ENCODE measurements at regions not wholly inside any gene's neighbourhood (a gene's known extent, or its start where the extent isn't known, plus 50 kb on each side); places are given as distances from the start of the nearest gene placed in this dataset.

DNA sequence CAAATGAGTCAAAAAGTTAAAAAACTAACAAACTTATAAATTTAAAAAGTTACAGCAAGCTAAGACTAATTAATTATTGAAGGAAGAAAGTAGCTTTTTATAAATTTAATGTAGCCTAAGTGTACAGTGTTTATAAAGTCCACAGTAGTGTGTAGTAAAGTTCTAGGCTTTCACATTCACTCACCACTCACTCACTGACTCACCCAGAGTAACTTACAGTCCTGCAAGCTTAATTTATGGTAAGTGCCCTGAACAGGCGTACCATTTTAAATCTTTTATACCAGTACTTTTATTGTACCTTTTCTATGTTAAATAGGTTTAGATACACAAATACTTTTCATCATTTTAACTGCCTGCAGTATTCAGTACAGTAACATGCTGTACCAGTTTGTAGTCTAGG lies 80.0 kb upstream of the C9orf72 start:
- no peaks in the 10 kb centered on the region for H3K9me3 ChIP-seq (ENCODE audit: control insufficient read depth, insufficient read depth, low read depth, low read length)
- TF ChIP-seq ZNF404 (tag by site-specific recombination; IDR thresholded peaks at IDR 0.05): no peak
- no peak for TF ChIP-seq ZFP3 (tag by site-specific recombination; IDR thresholded peaks at IDR 0.05; ENCODE audit: low read depth)
- no peak for TF ChIP-seq ZNF292 (tag by site-specific recombination; IDR thresholded peaks at IDR 0.05; ENCODE audit: borderline replicate concordance, low read depth)
- no peak for TF ChIP-seq FEZF1 (tag by site-specific recombination; IDR thresholded peaks at IDR 0.05)
- TF ChIP-seq ZNF48 (tag by site-specific recombination; IDR thresholded peaks at IDR 0.05): no peak
- TF ChIP-seq ZNF658 (tag by site-specific recombination; IDR thresholded peaks at IDR 0.05): no peak
- TF ChIP-seq, protein P1, sequence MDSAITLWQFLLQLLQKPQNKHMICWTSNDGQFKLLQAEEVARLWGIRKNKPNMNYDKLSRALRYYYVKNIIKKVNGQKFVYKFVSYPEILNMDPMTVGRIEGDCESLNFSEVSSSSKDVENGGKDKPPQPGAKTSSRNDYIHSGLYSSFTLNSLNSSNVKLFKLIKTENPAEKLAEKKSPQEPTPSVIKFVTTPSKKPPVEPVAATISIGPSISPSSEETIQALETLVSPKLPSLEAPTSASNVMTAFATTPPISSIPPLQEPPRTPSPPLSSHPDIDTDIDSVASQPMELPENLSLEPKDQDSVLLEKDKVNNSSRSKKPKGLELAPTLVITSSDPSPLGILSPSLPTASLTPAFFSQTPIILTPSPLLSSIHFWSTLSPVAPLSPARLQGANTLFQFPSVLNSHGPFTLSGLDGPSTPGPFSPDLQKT (IDR thresholded peaks at IDR 0.05; ENCODE audit: borderline replicate concordance, low read depth, low read length): no peak
- TF ChIP-seq SCRT1 (tag by site-specific recombination; IDR thresholded peaks at IDR 0.05; ENCODE audit: borderline replicate concordance): no peak
- ChIA-PET CTCF (no interaction called here), POLR2A (no interaction called here)
- no peaks in the 10 kb centered on the region for H3K4me1 ChIP-seq (ENCODE audit: control insufficient read depth, insufficient read depth, low read length)
- H3K27ac ChIP-seq (ENCODE audit: extremely low read depth, low read depth, low read length): no peak overlapping the region
- no peak overlapping the region for H3K4me3 ChIP-seq (ENCODE audit: low read depth, low read length)
- H3K36me3 ChIP-seq (ENCODE audit: control insufficient read depth in 2 of 2, insufficient read depth in 1 of 2, low read length in 2 of 2): no peaks in the 10 kb centered on the region

DNA sequence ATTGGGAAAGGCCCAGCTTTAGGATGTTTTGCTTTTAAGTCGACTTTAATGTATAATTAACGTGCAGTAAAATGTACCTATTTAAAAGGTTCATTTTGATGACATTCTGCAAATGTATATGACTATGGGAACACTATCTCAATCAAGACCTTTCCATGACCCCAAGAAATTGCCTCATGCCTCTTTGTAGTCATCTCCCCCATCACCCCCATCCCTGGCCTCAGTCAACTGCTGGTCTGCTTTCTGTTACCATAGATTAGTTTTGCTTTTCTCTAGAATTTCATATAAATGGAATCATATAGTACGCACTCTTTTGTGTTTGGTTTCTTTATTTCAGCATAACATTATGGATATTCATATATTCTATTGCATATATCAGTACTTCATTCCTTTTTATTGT lies 80.7 kb upstream of the C9orf72 start:
- H3K4me1 ChIP-seq (ENCODE audit: control insufficient read depth, insufficient read depth, low read length): no peaks in the 10 kb centered on the region
- no peaks in the 10 kb centered on the region for H3K9me3 ChIP-seq (ENCODE audit: control insufficient read depth, insufficient read depth, low read depth, low read length)
- no peak overlapping the region for H3K27ac ChIP-seq (ENCODE audit: extremely low read depth, low read depth, low read length)
- no peak overlapping the region for H3K4me3 ChIP-seq (ENCODE audit: low read depth, low read length)
- POLR2A ChIA-PET: no interaction called here
- CTCF ChIA-PET: no interaction called here
- TF ChIP-seq TRIM28 (IDR thresholded peaks at IDR 0.05; ENCODE audit: borderline replicate concordance, low read length): no peak
- TF ChIP-seq, protein P2, sequence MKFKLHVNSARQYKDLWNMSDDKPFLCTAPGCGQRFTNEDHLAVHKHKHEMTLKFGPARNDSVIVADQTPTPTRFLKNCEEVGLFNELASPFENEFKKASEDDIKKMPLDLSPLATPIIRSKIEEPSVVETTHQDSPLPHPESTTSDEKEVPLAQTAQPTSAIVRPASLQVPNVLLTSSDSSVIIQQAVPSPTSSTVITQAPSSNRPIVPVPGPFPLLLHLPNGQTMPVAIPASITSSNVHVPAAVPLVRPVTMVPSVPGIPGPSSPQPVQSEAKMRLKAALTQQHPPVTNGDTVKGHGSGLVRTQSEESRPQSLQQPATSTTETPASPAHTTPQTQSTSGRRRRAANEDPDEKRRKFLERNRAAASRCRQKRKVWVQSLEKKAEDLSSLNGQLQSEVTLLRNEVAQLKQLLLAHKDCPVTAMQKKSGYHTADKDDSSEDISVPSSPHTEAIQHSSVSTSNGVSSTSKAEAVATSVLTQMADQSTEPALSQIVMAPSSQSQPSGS (tag by site-specific recombination; IDR thresholded peaks at IDR 0.05; ENCODE audit: low read depth): no peak
- no peak for TF ChIP-seq OVOL3 (tag by site-specific recombination; IDR thresholded peaks at IDR 0.05)
- no peak for TF ChIP-seq ZNF16 (tag by site-specific recombination; IDR thresholded peaks at IDR 0.05; ENCODE audit: low read depth)
- no peak for TF ChIP-seq ZBTB21 (tag by site-specific recombination; IDR thresholded peaks at IDR 0.05)
- TF ChIP-seq ZNF354C (tag by site-specific recombination; IDR thresholded peaks at IDR 0.05; ENCODE audit: borderline replicate concordance, low read depth): no peak
- no peak for TF ChIP-seq ZNF701 (tag by site-specific recombination; IDR thresholded peaks at IDR 0.05)
- no peak for TF ChIP-seq SP7 (tag by site-specific recombination; IDR thresholded peaks at IDR 0.05)
- no peaks in the 10 kb centered on the region for H3K36me3 ChIP-seq (ENCODE audit: control insufficient read depth in 2 of 2, insufficient read depth in 1 of 2, low read length in 2 of 2)

DNA sequence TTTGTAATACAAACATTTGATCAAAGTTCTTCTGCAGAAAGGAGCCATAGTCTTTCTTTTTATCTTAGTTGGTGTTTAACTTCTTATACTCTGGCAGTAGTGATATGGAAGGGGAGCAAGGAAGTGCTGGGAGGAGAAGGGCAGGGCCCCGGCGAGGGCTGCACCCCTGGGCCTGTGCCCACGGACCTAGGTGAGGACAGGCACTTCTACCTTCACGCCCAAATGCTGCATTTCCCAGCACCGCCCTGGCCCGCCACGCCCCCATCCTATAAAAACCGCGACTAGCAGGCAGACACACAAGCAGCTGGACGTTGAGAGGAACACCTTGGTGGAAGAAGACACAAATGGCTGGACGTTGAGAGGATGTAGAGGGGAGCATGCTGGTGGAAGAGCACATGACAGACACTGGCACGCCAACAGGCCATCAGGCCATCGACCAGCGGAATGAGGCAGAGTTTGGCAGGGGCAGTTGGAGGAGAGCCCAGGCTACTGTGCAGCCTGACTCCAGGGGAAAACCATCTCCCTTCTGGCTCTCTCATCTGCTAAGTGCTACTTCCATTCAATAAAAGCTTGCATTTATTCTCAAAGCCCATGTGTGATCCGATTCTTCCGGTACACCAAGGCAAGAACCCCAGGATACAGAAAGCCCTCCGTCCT lies 81.5 kb upstream of the C9orf72 start:
- no peaks in the 10 kb centered on the region for H3K4me1 ChIP-seq (ENCODE audit: control insufficient read depth, insufficient read depth, low read length)
- H3K36me3 ChIP-seq (ENCODE audit: control insufficient read depth in 2 of 2, insufficient read depth in 1 of 2, low read length in 2 of 2): no peaks in the 10 kb centered on the region
- H3K27ac ChIP-seq (ENCODE audit: extremely low read depth, low read depth, low read length): no peak overlapping the region
- TF ChIP-seq ZBTB1 (tag by site-specific recombination; IDR thresholded peaks at IDR 0.05) (no peak), ZNF423 (tag by site-specific recombination; IDR thresholded peaks at IDR 0.05) (no peak), ZNF211 (tag by site-specific recombination; IDR thresholded peaks at IDR 0.05; ENCODE audit: low read depth) (no peak), GLI4 (tag by site-specific recombination; IDR thresholded peaks at IDR 0.05) (no peak), GLI2 (tag by site-specific recombination; IDR thresholded peaks at IDR 0.05; ENCODE audit: borderline replicate concordance, low read depth) (no peak), ZNF311 (tag by site-specific recombination; IDR thresholded peaks at IDR 0.05; ENCODE audit: borderline replicate concordance) (no peak), RBAK (tag by site-specific recombination; IDR thresholded peaks at IDR 0.05) (no peak), PRDM1 (tag by site-specific recombination; IDR thresholded peaks at IDR 0.05) (no peak)
- TF ChIP-seq, protein P3, sequence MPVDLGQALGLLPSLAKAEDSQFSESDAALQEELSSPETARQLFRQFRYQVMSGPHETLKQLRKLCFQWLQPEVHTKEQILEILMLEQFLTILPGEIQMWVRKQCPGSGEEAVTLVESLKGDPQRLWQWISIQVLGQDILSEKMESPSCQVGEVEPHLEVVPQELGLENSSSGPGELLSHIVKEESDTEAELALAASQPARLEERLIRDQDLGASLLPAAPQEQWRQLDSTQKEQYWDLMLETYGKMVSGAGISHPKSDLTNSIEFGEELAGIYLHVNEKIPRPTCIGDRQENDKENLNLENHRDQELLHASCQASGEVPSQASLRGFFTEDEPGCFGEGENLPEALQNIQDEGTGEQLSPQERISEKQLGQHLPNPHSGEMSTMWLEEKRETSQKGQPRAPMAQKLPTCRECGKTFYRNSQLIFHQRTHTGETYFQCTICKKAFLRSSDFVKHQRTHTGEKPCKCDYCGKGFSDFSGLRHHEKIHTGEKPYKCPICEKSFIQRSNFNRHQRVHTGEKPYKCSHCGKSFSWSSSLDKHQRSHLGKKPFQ (tag by site-specific recombination; IDR thresholded peaks at IDR 0.05): no peak
- TF ChIP-seq, protein P1 (IDR thresholded peaks at IDR 0.05; ENCODE audit: borderline replicate concordance, low read depth, low read length): no peak
- TF ChIP-seq, protein P4, sequence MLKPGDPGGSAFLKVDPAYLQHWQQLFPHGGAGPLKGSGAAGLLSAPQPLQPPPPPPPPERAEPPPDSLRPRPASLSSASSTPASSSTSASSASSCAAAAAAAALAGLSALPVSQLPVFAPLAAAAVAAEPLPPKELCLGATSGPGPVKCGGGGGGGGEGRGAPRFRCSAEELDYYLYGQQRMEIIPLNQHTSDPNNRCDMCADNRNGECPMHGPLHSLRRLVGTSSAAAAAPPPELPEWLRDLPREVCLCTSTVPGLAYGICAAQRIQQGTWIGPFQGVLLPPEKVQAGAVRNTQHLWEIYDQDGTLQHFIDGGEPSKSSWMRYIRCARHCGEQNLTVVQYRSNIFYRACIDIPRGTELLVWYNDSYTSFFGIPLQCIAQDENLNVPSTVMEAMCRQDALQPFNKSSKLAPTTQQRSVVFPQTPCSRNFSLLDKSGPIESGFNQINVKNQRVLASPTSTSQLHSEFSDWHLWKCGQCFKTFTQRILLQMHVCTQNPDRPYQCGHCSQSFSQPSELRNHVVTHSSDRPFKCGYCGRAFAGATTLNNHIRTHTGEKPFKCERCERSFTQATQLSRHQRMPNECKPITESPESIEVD (tag by site-specific recombination; IDR thresholded peaks at IDR 0.05): no peak
- POLR2A ChIA-PET: no interaction called here
- CTCF ChIA-PET: interaction anchor here (0.6 kb wide), 1 partner anchor 321 kb away, joined by 3 read pairs; no protein-coding TSS in a partner anchor
- H3K9me3 ChIP-seq (ENCODE audit: control insufficient read depth, insufficient read depth, low read depth, low read length): no peaks in the 10 kb centered on the region
- no peak overlapping the region for H3K4me3 ChIP-seq (ENCODE audit: low read depth, low read length)

All from HEK293 (cell line).